Activated CD8-positive, alpha-beta memory T cell treated with anti-CD3 and anti-CD28 coated beads, Interleukin-2, amount 50 U/mL, for 4 hours (primary cell): ENCODE measurements at regions not wholly inside any gene's neighbourhood (a gene's known extent, or its start where the extent isn't known, plus 50 kb on each side); places are given as distances from the start of the nearest gene placed in this dataset.

Experiments
- DNase-seq: peaks from one replicate; pipeline ENCODE4 v3.0.0-alpha.2; 2020

GRCh38 chr10:65470986-65471385 lies 1454.8 kb upstream of the LRRTM3 start:
- DNase-seq = no peak

DNA sequence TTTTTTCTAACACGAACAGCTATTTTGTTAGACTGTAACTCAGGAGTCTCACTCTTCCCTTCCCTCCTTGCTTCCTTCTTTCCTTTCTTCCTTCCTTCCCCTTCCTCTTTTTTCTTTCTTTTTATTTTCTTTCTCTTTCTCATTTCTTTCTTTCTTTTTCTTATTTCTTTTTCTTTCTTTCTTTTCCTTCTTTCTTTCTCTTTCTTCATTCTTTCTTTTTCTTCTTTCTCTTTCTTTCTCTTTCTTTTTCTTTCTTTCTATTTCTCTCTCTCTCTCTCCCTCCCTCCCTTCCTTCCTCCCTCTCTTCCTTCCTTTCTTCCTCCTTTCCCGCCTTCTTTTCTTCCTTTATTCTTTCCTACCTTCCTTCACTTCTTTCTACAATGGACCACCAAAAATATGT lies 1443.0 kb upstream of the LRRTM3 start:
- DNase-seq = no peak

DNA sequence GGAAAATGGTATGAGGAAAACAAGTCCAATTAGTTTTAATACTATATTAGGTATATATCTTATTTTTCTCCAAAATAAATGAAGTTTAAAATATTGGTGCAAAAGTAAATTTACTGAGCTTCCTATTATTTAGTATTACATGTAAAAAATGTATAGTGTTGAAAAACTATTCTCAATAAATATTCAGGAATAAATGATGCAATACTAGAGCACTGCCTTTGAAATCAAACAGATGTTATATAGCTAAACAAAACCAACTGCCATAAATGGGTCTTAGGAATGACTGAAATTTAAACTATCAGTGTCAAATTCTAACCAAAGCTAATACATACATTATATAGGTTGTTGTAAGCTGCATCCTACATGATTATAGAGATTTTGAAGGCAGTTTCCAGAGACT lies 1434.0 kb upstream of the LRRTM3 start:
- no peak for DNase-seq

GRCh38 chr10:65496541-65496940 lies 1429.3 kb upstream of the LRRTM3 start:
- no peak for DNase-seq

GRCh38 chr10:65497837-65498236 lies 1428.0 kb upstream of the LRRTM3 start:
- DNase-seq = no peak

DNA sequence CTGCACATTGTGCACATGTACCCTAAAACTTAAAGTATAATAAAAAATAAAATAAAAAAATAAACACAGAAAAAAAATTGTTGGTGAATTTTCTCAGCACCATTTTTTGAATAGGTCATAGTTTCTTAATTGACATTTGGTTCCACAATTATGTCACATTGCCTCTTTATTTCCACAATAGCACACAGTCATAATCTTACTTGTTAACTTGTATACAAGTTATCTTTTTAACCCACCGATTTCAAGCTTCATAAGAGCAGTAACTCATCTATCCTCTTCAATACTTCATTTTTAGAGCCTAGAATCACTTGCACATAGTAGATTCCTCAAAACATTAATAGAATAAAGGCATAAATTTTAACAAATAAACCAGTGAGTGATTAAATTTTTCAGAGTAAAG lies 1425.1 kb upstream of the LRRTM3 start:
- DNase-seq = no peak

GRCh38 chr10:65501259-65501658 lies 1424.6 kb upstream of the LRRTM3 start:
- DNase-seq = no peak

GRCh38 chr10:65518379-65518778 lies 1407.5 kb upstream of the LRRTM3 start:
- no peak for DNase-seq

- DNase-seq = no peak
Measured at GRCh38 chr10:65528986-65529385, 1396.8 kb upstream of the LRRTM3 start.

DNA sequence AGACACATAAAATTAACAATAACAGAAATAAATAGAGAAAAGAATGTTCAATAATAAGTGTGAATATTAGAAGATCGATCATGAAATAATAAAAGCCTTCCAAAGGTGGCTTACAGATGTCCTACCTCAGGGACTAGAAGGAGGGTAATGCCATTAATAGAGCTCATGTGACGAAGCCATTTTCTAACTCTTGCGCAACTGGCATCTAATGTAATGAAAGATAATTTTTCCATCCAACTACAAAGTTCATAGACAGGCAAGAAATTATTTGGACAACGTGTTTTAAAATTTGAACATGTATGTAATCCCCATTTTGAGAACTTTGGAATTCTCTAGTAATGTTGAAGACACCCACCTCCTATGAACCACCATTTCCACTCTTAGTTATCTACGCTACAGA lies 1394.3 kb upstream of the LRRTM3 start:
- DNase-seq = no peak

DNA sequence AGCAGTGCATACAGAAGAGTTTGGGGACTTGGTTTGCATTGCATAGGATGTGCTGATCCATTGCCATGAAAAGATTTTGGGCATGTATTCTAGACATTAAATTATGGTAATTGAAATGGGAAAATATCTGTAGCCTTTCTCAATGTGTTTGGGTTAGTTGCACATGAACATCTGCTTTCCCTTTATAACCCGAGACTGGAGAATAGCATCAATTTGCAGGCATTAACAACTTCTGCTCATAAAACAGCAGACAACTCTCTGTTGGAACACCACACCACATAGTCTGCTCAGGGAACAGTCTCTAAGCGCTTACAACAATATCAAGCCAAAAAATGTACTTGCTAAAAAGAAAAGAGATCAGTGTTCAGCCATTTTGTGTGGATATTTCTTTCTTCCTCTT lies 1391.1 kb upstream of the LRRTM3 start:
- no peak for DNase-seq

DNA sequence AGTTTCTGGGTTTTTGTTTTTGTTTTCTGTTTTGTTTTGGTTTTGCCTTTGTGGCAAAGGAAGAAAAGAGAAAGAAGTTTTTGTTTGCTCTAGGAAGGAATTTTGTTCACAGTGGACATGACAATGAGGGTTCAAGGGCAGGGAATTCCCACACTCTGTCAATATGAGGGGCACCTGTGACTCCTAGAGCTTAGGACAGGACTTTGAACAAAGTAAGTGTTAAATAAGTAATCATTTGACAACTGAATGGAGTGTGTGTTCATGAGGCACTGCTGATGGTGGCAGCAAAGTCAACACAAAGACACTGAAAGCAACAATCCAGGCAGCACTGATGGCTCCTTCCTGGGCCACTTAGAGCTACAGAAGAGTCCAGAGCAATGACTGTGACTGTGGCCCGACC lies 1381.1 kb upstream of the LRRTM3 start:
- DNase-seq = no peak

DNA sequence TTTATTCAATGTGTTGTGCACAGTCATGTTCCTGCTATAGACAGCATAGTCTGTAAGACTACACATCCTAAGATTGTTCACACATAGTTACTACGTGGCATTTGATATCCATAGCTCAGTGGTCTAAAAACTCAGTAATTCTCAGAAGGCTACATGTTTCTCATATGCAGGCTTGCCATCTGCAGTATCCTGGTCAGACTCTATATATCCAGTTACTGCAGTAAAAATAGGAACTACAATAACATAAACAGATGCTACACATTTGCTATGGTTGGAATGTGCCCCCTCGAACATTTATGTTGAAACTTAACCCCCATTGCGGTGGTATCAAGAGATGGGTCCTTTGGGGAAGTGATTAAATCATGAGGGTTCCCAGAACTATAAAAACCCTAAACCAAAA lies 1377.8 kb upstream of the LRRTM3 start:
- no peak for DNase-seq

DNA sequence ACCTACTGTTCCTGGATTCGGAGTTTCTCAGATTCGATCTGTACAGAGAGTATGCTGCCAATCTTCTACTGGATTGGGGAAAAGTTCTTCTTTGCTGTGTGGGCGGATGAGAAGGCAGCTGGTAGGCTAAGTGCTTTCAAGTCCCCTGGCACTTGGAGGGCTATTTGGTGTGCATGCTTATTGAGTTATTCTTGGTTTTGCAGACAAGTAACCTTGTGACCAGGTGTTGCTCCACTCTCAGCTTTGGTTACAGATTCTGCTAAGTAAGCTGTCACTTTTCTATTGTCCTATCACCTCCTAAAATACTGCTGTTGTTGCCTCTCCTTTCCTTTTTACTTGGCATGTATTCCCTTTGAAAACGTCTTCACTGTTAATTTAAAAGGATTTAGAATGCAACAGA lies 1375.1 kb upstream of the LRRTM3 start:
- no peak for DNase-seq

- no peak for DNase-seq
Measured at GRCh38 chr10:65555192-65555591, 1370.6 kb upstream of the LRRTM3 start.

DNA sequence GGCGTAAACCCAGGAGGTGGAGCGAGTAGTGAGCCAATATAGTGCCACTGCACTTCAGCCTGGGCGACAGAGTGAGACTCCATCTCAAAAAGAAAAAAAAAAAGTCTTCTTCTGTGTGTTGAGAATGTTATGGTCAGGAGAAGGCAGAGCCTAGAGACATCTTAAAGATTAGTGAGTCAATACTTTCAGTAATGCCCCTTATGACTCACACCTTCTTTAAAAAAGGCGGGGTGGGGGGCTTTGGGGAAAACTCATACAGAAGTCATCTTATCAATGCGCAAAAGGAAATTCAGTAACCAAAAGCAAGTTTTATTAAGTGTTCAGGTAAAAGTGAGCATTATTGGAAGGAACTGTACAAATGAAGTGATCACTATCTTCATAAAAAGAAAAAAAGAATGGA lies 1369.8 kb upstream of the LRRTM3 start:
- DNase-seq = no peak

DNA sequence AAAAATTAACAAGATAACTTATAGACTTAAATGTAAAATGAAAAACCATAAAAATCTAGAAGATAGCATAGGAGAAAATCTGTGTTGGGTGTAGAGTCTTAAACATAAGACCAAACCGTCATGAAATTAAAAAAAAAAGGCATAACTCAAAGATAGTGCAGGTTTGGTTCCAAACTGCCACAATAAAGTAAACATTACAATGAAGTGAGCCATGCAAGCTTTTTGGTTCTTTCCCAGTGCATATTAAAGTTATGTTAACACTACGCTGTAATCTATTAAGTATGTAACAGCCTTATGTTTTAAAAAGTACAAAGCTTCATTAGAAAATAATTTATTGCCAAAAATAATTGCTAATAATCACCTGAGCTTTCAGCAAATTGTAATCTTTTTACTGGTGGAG lies 1366.5 kb upstream of the LRRTM3 start:
- DNase-seq = no peak

GRCh38 chr10:65565246-65565645 lies 1360.6 kb upstream of the LRRTM3 start:
- no peak for DNase-seq

GRCh38 chr10:65566906-65567305 lies 1358.9 kb upstream of the LRRTM3 start:
- no peak for DNase-seq

- no peak for DNase-seq
Measured at GRCh38 chr10:65570143-65571010, 1355.5 kb upstream of the LRRTM3 start.

DNA sequence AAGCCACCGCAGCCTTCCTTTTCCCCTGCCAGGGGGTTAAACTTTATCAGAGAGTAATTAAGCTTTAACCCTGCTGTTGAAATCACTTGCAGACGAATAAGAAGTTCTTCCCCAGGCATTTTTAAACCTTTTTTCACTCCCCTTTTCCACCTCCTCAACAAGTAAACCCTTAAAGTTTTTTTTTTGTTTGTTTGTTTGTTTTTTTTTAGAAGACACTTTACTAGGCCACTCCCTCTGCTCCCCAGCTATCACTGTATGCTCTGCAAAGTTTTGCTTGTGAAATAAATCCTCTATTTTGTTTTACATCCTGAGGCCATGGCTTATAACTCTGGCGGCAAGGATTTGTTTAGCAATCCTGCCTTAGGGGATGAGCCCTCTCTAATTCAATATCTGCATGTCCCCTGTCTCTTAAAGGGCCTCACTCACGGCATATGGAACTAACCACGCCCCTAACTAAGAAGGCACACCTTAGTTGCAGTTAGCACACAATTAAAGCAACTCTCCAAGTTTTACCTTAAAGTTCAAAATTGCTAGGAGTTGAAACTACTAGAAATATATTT lies 1354.7 kb upstream of the LRRTM3 start:
- DNase-seq = no peak

- DNase-seq = no peak
Measured at GRCh38 chr10:65581426-65582026, 1344.3 kb upstream of the LRRTM3 start.

DNA sequence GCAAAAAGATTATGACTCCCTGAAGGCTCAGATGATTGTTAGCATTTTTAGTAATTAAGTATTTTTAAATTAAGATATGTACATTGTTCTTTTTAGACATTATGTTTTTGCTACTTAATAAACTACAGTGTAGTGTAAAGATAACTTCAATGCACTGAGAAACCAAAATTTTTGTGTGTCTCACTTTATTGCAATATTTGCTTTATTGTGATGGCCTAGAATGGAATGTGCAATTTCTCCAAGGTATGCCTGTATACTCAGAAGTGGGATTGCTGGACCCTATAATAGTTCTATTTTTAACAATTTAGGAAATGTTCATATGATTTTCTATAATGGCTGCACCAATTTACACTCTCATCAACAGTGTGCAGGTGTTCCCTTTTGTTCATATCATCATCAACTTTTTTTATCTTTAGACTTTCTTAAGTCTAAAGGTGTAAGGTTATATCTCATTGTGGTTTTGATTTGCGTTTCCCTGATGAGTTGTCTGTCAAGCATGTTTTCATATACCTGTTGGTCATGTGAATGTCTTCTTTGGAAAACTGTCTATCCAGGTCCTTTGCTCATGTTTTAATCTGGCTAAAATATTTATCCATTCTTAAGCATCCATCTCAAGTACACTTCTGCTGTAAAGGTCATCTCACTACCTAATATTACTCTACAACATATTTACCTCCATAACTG lies 1323.5 kb upstream of the LRRTM3 start:
- no peak for DNase-seq

DNA sequence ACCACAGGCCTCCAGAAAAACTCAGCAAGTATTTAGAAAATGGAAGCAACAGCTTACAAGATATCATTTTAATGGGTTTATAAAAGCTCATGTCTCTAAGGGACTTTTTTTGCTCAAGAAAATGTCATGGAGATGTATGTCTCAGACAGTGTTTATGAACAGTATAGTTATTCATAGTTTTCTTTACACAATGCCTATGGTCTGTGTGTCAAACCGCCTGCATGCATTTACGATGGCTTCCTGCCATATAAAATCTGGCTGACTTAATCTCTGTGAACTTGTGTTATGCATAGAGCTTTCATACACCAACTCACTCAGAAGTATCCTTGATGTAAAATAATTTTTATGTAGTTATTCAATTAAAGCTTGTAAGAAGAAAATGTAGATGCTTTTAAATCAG lies 1314.2 kb upstream of the LRRTM3 start:
- no peak for DNase-seq
